Right kidney (tissue), 1 donor: ENCODE measurements at regions not wholly inside any gene's neighbourhood (a gene's known extent, or its start where the extent isn't known, plus 50 kb on each side); places are given as distances from the start of the nearest gene placed in this dataset.
"Not testable (repeated sequence)": the region's sequence is repeated elsewhere in the genome, so short reads cannot be mapped to it uniquely, and the experiment has no call there.

Experiments used
- DNase-seq: peaks from one replicate; pipeline ENCODE4 v3.0.0-alpha.2; 2016

GRCh38 chr11:126149759-126150625, 61.5 kb downstream of the RPUSD4 start:
- no peak for DNase-seq

- DNase-seq: no peak
These were observed 63.1 kb downstream of the RPUSD4 start for GRCh38 chr11:126148317-126148716.

GRCh38 chr11:126147208-126148111, 64.0 kb downstream of the RPUSD4 start:
- peak; percentile 60 for DNase-seq

GRCh38 chr11:126146454-126147192, 64.8 kb downstream of the RPUSD4 start:
- DNase-seq: peak; percentile 77

GRCh38 chr11:126145954-126146353, 65.5 kb downstream of the RPUSD4 start:
- no peak for DNase-seq

GRCh38 chr11:126143491-126143890, 68.0 kb downstream of the RPUSD4 start:
- not testable (repeated sequence) for DNase-seq

- DNase-seq: no peak
These were observed 70.5 kb downstream of the RPUSD4 start for GRCh38 chr11:126140926-126141280.

GRCh38 chr11:126140201-126140925, 71.1 kb downstream of the RPUSD4 start:
- DNase-seq: no peak

- DNase-seq: no peak
These were observed 72.0 kb downstream of the RPUSD4 start for GRCh38 chr11:126139111-126140091.

- DNase-seq: no peak
These were observed 72.8 kb downstream of the RPUSD4 start for GRCh38 chr11:126138636-126139035.

- DNase-seq: no peak
These were observed 74.3 kb downstream of the RPUSD4 start for GRCh38 chr11:126137136-126137535.

- no peak for DNase-seq
These were observed 73.8 kb upstream of the CDON start for GRCh38 chr11:126136507-126136906.

GRCh38 chr11:126135235-126136176, 72.8 kb upstream of the CDON start:
- DNase-seq: no peak

- no peak for DNase-seq
These were observed 71.9 kb upstream of the CDON start for GRCh38 chr11:126134461-126135155.

GRCh38 chr11:126133901-126134300, 71.2 kb upstream of the CDON start:
- no peak for DNase-seq

GRCh38 chr11:126132319-126132718, 69.7 kb upstream of the CDON start:
- DNase-seq: no peak

- DNase-seq: not testable (repeated sequence)
These were observed 68.1 kb upstream of the CDON start for GRCh38 chr11:126130781-126131180.
